ENCODE measurements at regions not wholly inside any gene's neighbourhood (a gene's known extent, or its start where the extent isn't known, plus 50 kb on each side); places are given as distances from the start of the nearest gene placed in this dataset.

DNA sequence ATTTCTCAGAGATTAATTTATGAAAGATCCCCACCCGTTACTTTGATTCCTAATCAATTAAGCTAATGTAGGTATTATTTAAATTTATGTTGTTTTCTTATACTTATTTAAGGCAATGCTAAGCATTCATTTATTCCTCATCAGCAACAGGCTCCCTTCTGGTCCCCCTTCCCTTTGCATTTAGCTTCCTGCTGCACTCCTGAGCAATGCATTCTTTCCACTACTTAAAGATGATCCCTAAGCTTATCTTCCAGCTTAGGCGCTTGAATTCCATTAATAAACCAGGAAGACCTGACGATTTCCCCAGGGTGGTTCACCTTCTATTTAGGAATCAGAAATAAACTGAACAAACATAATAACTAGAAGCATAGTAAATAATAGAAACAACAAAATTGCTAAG lies 1003.1 kb downstream of the FSTL5 start:
- no peak for DNase-seq
- in situ Hi-C loops (cut with MboI; ENCODE audit: low pct_unique_long_range_greater_than_20kb, low sequenced_read_pairs) = no loop called here

DNA sequence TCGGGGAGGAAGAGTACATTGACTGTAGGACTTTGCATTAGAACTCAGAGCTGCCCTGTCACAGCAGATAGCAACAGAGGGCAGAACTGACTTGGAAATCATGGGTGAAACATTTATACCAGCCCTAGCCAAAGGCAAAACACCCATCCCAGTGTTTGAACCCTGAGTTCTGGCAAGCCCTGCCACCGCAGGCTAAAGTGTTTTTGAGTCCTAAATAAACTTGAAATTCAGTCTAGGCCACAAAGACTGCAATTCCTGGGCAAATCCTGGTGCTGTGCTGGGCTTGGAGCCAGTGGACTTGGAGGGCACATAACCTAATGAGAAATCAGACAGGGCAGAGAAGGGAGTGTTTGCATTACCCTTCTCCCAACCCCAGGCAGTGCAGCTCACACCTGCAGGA lies 1015.7 kb downstream of the FSTL5 start:
- in situ Hi-C loops (cut with MboI; ENCODE audit: low pct_unique_long_range_greater_than_20kb, low sequenced_read_pairs) = no loop called here
- DNase-seq = no peak

DNA sequence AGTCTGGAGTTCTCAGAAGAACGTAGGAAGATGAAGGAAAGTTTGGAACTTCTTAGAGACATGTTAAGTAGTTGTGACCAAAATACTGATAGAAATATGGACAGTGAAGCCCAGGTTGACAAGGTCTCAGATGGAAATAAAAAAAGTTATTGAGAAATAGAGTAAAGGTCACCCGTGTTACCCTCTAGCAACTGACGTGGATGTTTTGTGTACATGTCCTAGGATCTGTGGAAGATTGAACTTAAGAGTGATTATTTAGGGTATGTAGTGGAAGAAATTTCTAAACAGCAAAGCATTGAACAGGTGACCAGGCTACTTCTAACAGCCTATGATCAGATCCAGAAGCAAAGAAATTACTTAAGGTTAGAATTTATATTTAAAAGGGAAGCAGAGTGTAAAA lies 1020.4 kb downstream of the FSTL5 start:
- in situ Hi-C loops (cut with MboI; ENCODE audit: low pct_unique_long_range_greater_than_20kb, low sequenced_read_pairs) = no loop called here
- no peak for DNase-seq

DNA sequence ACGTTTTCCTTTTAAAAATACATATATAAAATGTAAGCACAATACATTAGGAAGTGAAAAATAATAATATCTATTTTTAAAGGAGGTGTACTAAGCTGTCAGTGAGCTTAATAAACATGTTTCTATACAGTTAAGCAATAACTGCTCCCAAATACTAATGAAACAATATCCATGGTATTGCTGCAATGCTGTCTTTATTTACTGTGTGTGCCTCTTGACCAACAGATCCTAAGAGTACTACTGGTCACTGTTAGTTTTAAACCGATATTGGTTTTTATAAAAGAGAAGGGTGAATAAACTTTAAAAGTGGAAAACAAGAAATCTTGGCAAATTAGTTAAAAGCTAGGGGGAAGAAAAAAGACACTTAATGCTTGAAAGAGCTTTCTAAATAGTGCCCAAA lies 1029.0 kb downstream of the FSTL5 start:
- DNase-seq = no peak
- in situ Hi-C loops (cut with MboI; ENCODE audit: low pct_unique_long_range_greater_than_20kb, low sequenced_read_pairs) = no loop called here

DNA sequence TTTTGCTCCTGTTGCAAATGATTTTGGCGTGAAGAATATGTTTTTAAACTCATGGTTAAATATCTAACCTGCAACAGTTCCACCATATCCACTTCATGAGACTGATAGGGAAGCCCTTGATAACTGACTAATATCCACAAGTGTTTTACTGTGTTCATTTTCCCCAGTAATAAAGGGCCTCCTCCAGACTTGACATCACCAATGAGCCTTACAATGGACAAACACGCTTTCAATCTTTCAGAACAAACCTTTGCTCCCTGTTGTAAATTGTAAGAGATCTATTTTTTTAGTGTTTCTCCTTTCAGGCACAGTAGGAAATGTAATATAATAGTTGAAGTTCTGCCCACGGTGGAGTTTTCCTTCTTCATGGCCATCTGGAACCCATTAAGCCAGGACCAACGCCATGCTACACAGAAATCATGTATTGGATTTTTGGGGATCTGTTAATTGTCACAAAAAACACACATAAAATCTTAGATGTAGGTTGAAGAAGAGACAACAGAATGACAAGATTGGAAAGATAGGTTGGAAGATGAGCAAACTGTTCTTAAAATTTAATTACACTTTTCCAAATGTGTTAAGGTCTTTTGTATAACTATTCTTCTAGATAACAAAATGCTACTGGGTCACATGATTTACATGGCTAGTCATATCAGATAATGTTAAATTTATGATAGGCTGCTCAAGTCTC lies 1030.1 kb downstream of the FSTL5 start:
- in situ Hi-C loops (cut with MboI; ENCODE audit: low pct_unique_long_range_greater_than_20kb, low sequenced_read_pairs) = no loop called here
- no peak for DNase-seq

DNA sequence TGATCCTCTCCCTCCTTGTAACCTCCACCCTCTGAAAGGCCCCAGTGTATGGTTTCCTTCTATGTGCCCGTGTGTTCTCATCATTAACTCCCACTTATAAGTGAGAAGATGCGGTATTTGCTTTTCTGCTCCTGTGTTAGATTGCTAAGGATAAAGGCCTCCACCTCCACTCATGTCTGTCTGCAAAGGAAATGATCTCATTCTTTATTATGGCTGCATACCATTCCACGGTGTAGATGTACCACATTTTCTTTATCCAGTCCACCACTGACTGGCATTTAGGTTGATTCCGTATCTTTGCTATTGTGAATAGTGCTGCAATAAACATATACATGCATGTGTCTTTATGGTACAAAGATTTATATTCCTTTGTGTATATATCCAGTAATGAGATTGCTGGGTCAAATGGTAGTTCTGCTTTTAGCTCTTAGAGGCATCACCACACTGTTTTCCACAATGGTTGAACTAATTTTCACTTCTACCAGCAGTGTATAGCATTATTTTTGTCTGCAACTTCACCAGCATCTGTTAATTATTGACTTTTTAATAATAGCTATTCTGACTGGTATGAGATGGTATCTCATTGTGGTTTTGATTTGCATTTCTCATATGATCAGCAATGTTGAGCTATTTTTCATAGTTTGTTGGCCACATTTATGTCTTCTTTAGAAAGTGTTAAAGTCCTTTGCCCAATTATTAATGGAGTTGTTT lies 1030.9 kb downstream of the FSTL5 start:
- no peak for DNase-seq
- in situ Hi-C loops (cut with MboI; ENCODE audit: low pct_unique_long_range_greater_than_20kb, low sequenced_read_pairs) = no loop called here

DNA sequence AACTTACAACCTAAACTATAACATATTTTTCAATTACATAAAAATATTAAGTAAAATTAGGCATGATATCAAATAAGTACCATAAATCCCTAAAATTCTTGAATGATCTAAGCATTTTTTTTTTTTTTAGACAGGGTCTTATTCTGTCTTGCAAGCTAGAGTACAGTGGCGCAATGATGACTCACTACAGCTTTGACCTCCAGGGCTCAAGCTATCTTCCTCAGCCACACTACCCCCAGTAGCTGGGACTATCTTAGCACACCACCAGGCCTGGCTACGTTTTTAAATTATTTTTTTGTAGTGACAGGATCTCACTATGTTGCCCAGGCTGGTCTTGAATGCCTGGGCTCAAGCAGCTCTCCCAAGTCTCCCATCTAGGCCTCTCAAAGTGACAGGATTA lies 1042.3 kb downstream of the FSTL5 start:
- in situ Hi-C loops (cut with MboI; ENCODE audit: low pct_unique_long_range_greater_than_20kb, low sequenced_read_pairs) = no loop called here

DNA sequence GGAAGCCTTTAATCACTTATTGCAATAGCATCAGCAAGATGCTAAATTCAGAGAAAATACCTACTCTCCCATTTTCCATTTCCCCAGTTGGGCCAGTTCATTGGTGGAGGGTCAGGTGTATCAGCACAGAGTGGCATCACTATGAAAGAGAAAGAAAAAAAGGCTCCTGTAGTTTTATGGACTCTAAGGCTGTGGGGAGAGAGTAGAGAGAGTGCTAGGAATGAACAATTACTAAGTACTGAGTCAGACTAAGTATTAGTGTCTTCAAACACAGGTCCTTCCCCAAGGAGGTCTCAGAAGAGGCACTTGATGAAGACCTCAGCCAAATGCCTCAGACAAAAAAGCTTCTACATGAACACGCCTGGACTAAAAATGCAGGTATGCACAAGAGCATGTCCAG lies 1061.9 kb downstream of the FSTL5 start:
- in situ Hi-C loops (cut with MboI; ENCODE audit: low pct_unique_long_range_greater_than_20kb, low sequenced_read_pairs) = no loop called here
- no peak for DNase-seq

More for the DNA sequence above, 1042.3 kb downstream of the FSTL5 start:
- DNase-seq = no peak

DNA sequence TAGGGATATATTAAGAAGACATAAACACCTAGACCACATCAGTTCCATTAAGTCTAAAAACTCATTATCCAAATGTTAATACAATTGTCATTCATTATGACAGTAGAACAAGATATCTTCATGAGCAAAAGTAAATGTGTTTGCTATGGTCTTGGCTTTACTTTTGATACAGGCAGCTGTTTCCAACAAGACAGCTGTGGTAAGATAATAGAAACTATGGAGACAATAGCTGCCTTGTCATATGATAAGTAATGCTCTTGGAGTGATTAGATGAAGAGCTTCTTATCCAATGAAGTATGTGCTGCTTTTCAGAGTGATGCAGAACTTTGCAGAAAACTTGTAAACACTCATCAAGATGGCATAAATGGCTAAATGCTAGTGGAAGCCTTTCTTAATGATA lies 1066.0 kb downstream of the FSTL5 start:
- DNase-seq = no peak
- in situ Hi-C loops (cut with MboI; ENCODE audit: low pct_unique_long_range_greater_than_20kb, low sequenced_read_pairs) = no loop called here

DNA sequence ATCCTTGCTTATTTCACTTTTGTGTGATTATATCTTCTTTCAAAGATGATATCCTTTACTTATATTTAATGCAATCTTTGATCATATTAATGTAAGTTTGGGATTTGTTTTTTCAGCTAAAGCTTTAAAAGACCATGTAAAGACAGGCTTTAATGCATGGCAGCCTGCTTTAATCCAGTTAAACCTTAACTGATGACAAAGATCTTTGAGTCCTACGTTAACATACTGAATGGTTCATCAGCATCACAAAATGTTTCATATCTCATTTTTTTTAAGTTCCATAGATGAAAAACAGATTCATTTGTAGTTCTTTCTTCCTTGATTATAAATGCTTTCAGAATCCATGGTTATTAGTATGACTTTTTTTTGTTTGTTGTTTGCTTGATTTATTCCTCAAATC lies 1102.8 kb downstream of the FSTL5 start:
- no peak for DNase-seq
- in situ Hi-C loops (cut with MboI; ENCODE audit: low pct_unique_long_range_greater_than_20kb, low sequenced_read_pairs) = no loop called here
